Right lobe of liver (tissue), 6 donors: ENCODE measurements at regions not wholly inside any gene's neighbourhood (a gene's known extent, or its start where the extent isn't known, plus 50 kb on each side); places are given as distances from the start of the nearest gene placed in this dataset.

Experiments
- ATAC-seq, 4 donors: fragments of 200-7000 bp; cut with Tn5 transposase; one replicate each; pipeline ENCODE4 v1.9.1; 2020; ENCODE audit warnings: mild to moderate bottlenecking in 4 of 4, moderate library complexity in 4 of 4
- DNase-seq, 3 donors: peaks; one replicate each; pipeline ENCODE4 v3.0.0-alpha.2; 2020
- H3K27ac ChIP-seq, 3 donors: fragments of 200-600 bp; one replicate each; pipeline ENCODE4 v1.8.0; 2022
- H3K27me3 ChIP-seq, 2 donors: fragments of 200-600 bp; one replicate each; pipeline ENCODE4 v1.8.0; 2022
- H3K36me3 ChIP-seq, 4 donors: fragments of 200-600 bp; sonication (generic) in 1 of 4; one replicate each; pipeline versions ENCODE4 v1.5.1 to v1.8.0; 2017 to 2022; ENCODE audit warnings: control low read depth in 1 of 4
- H3K4me1 ChIP-seq, 4 donors: fragments of 200-600 bp; sonication (generic) in 1 of 4; one replicate each; pipeline versions ENCODE4 v1.5.1 to v1.8.0; 2017 to 2022; ENCODE audit warnings: control low read depth in 1 of 4
- H3K4me3 ChIP-seq, 3 donors: fragments of 200-600 bp; one replicate each; pipeline ENCODE4 v1.8.0; 2022
- H3K9me3 ChIP-seq, 4 donors: fragments of 200-600 bp; sonication (generic) in 1 of 4; one replicate each; pipeline versions ENCODE4 v1.5.1 to v1.8.0; 2017 to 2022; ENCODE audit warnings: control low read depth in 1 of 4
- CTCF ChIP-seq, 4 donors: fragments of 200-600 bp in 3 of 4; fragments of 450-650 bp in 1 of 4; IDR thresholded peaks; one replicate each; pipeline versions ENCODE4 v1.5.1 to v1.8.0; 2016 to 2022; ENCODE audit warnings: antibody characterized with exemption in 4 of 4, mild to moderate bottlenecking in 2 of 4
- POLR2A ChIP-seq: fragments of 450-650 bp; IDR thresholded peaks from one replicate; pipeline ENCODE4 v1.6.1; 2017; ENCODE audit warnings: antibody characterized with exemption, mild to moderate bottlenecking
- WGBS: methylation state at CpG from one replicate; pipeline ENCODE4 v1.1.6; 2018; ENCODE audit warnings: low coverage, low lambda C conversion rate; ENCODE audit not compliant: insufficient coverage; ENCODE audit errors: missing lambda C conversion rate; 5-methylcytosine and 5-hydroxymethylcytosine counted together
- intact Hi-C, 2 donors: fragments of 100-400 bp; cut with DNase I; formaldehyde crosslinking; loops; one replicate each; pipeline versions ENCODE4 v1.11.2 to v1.14.1; 2022
- donor health status: DM: no; HTN: yes; CAD: no.
- donor health status: DM: no; HTN: no; CAD: no.
- donor health status: DM: no; HTN: no; CAD: no.
- donor health status: DM: no; HTN: yes; CAD: no.
- donor health status: DM: no; HTN: yes; CAD: no.

- ATAC-seq (no peak), DNase-seq (no peak)
- TF ChIP-seq POLR2A, result no peak
- peak in 2 of 4 donors; percentile 9 to 13 for TF ChIP-seq CTCF (IDR thresholded peaks at IDR 0.05)
- no peaks in the 10 kb centered on the region for H3K4me1 ChIP-seq
- H3K27ac ChIP-seq, result no peak overlapping the region
- intact Hi-C loops, result no loop called here
- no peaks in the 10 kb centered on the region for H3K36me3 ChIP-seq
- WGBS, result 44% methylated on average over 2 of the region's 2 CpGs
- no peaks in the 10 kb centered on the region for H3K27me3 ChIP-seq
- no peaks in the 10 kb centered on the region for H3K9me3 ChIP-seq
- no peak overlapping the region for H3K4me3 ChIP-seq
Observed at GRCh38 chr13:47459512-47459911, 541.6 kb downstream of the SUCLA2 start.

GRCh38 chr13:47457626-47458025 is 543.4 kb downstream of the SUCLA2 start:
- TF ChIP-seq POLR2A (no peak), CTCF (IDR thresholded peaks at IDR 0.05) (no peak)
- no peak for DNase-seq
- Histone ChIP-seq H3K27me3 (no peaks in the 10 kb centered on the region), H3K27ac (no peak overlapping the region), H3K9me3 (no peaks in the 10 kb centered on the region), H3K4me3 (no peak overlapping the region), H3K4me1 (no peaks in the 10 kb centered on the region), H3K36me3 (no peaks in the 10 kb centered on the region)
- intact Hi-C loops, result no loop called here
- ATAC-seq, result no peak

GRCh38 chr13:47455626-47456025 is 545.4 kb downstream of the SUCLA2 start:
- DNase-seq (no peak), ATAC-seq (peak in 2 of 4 donors; percentile 39 to 45)
- Histone ChIP-seq H3K36me3 (no peaks in the 10 kb centered on the region), H3K9me3 (no peaks in the 10 kb centered on the region), H3K4me1 (no peaks in the 10 kb centered on the region), H3K27ac (no peak overlapping the region), H3K27me3 (no peaks in the 10 kb centered on the region), H3K4me3 (no peak overlapping the region)
- TF ChIP-seq CTCF (IDR thresholded peaks at IDR 0.05) (peak in 1 of 4 donors; percentile 19), POLR2A (no peak)
- intact Hi-C loops, result no loop called here

- no peak for DNase-seq
- Histone ChIP-seq H3K4me1 (no peaks in the 10 kb centered on the region), H3K36me3 (no peaks in the 10 kb centered on the region), H3K27ac (no peak overlapping the region), H3K9me3 (no peaks in the 10 kb centered on the region), H3K27me3 (no peaks in the 10 kb centered on the region), H3K4me3 (no peak overlapping the region)
- no peak for ATAC-seq
- TF ChIP-seq CTCF (IDR thresholded peaks at IDR 0.05) (no peak), POLR2A (no peak)
- WGBS, result 43% methylated on average over 3 of the region's 3 CpGs
- intact Hi-C loops, result no loop called here
Observed at GRCh38 chr13:47454986-47455385, 546.1 kb downstream of the SUCLA2 start.

GRCh38 chr13:47437406-47437805 is 540.6 kb upstream of the HTR2A start:
- intact Hi-C loops, result no loop called here
- TF ChIP-seq POLR2A, result no peak
- no peak for DNase-seq
- ATAC-seq, result no peak
- Histone ChIP-seq H3K27me3 (no peaks in the 10 kb centered on the region), H3K27ac (no peak overlapping the region), H3K4me3 (no peak overlapping the region), H3K4me1 (no peaks in the 10 kb centered on the region), H3K9me3 (no peaks in the 10 kb centered on the region), H3K36me3 (no peaks in the 10 kb centered on the region)
- WGBS, result 44% methylated on average over 2 of the region's 2 CpGs
